WTC11 (cell line): ENCODE measurements at regions not wholly inside any gene's neighbourhood (a gene's known extent, or its start where the extent isn't known, plus 50 kb on each side); places are given as distances from the start of the nearest gene placed in this dataset.

Experiments
- ATAC-seq: fragments of 200-7000 bp; cut with Tn5 transposase; 2 replicates; pipeline ENCODE4 v1.10.0; 2021; ENCODE audit warnings: mild to moderate bottlenecking, moderate library complexity
- CTCF ChIA-PET: fragments of 300-600 bp; sonication (Branson Sonifier 250); formaldehyde crosslinking; loops from one replicate; lab custom pipeline; 2021; ENCODE audit warnings: antibody characterized with exemption; lab: Charles Lee
- POLR2A ChIA-PET: fragments of 350-600 bp; sonication (Branson Sonifier 250); formaldehyde crosslinking; loops from one replicate; lab custom pipeline; 2021; ENCODE audit warnings: antibody characterized with exemption; lab: Charles Lee
- DNase-seq: peaks from one replicate; pipeline ENCODE4 v3.0.0; 2021; ENCODE audit warnings: low spot score
- H3K27ac Mint-ChIP-seq: 2 replicates; pipeline ENCODE4 v1.8.0; 2021; ENCODE audit warnings: mixed read lengths
- H3K27me3 Mint-ChIP-seq: 2 replicates; pipeline ENCODE4 v1.8.0; 2021; ENCODE audit warnings: low read depth, mild to moderate bottlenecking, moderate library complexity, mixed read lengths
- H3K36me3 Mint-ChIP-seq: 2 replicates; pipeline ENCODE4 v1.8.0; 2021; ENCODE audit warnings: mixed read lengths
- H3K4me1 Mint-ChIP-seq: 2 replicates; pipeline ENCODE4 v1.8.0; 2022; ENCODE audit warnings: mixed read lengths
- H3K4me3 Mint-ChIP-seq: 2 replicates; pipeline ENCODE4 v1.8.0; 2021; ENCODE audit warnings: mild to moderate bottlenecking, moderate library complexity, mixed read lengths
- H3K9me3 Mint-ChIP-seq: 2 replicates; pipeline ENCODE4 v1.8.0; 2021; ENCODE audit warnings: mixed read lengths
- AFF4 ChIP-seq: sonication (generic); formaldehyde crosslinking; IDR thresholded peaks from 2 replicates; pipeline ENCODE4 v1.8.1; 2023; ENCODE audit warnings: mild to moderate bottlenecking, missing genetic modification reagents, borderline replicate concordance
- CBFB ChIP-seq: sonication (generic); formaldehyde crosslinking; IDR thresholded peaks from 2 replicates; pipeline ENCODE4 v1.8.1; 2022; ENCODE audit warnings: mild to moderate bottlenecking, low read depth, missing genetic modification reagents
- CREB1 ChIP-seq: sonication (generic); formaldehyde crosslinking; IDR thresholded peaks from 2 replicates; pipeline ENCODE4 v1.8.0; 2023; ENCODE audit warnings: mild to moderate bottlenecking, missing genetic modification reagents
- GABPB1 ChIP-seq: sonication (generic); formaldehyde crosslinking; IDR thresholded peaks from 2 replicates; pipeline ENCODE4 v1.8.1; 2023; ENCODE audit warnings: mild to moderate bottlenecking, missing genetic modification reagents
- KAT7 ChIP-seq: sonication (generic); formaldehyde crosslinking; IDR thresholded peaks from 2 replicates; pipeline ENCODE4 v1.8.1; 2023; ENCODE audit warnings: missing genetic modification reagents, mild to moderate bottlenecking, borderline replicate concordance
- MYBL2 ChIP-seq: sonication (generic); formaldehyde crosslinking; IDR thresholded peaks from 2 replicates; pipeline ENCODE4 v1.8.1; 2023; ENCODE audit warnings: mild to moderate bottlenecking, moderate library complexity, missing genetic modification reagents
- NR3C1 ChIP-seq: sonication (generic); formaldehyde crosslinking; conservative IDR thresholded peaks from 2 replicates; pipeline ENCODE4 v1.8.1; 2023; ENCODE audit warnings: low read depth, mild to moderate bottlenecking, missing genetic modification reagents
- PRRX2 ChIP-seq: fragments of 250-450 bp; sonication (Bioruptor Pico); IDR thresholded peaks from 2 replicates; pipeline ENCODE4 v1.8.0; 2021; ENCODE audit warnings: mild to moderate bottlenecking
- SP1 ChIP-seq: sonication (generic); formaldehyde crosslinking; conservative IDR thresholded peaks from 2 replicates; pipeline ENCODE4 v1.8.1; 2022; ENCODE audit warnings: missing genetic modification reagents
- ZBTB43 ChIP-seq: sonication (generic); formaldehyde crosslinking; IDR thresholded peaks from 2 replicates; pipeline ENCODE4 v1.8.1; 2023; ENCODE audit warnings: mild to moderate bottlenecking, missing genetic modification reagents
- ZMAT4 ChIP-seq: fragments of 250-450 bp; sonication (Bioruptor Pico); IDR thresholded peaks from 2 replicates; pipeline ENCODE4 v1.9.0; 2021; ENCODE audit warnings: mild to moderate bottlenecking
- ZNF121 ChIP-seq: sonication (generic); formaldehyde crosslinking; IDR thresholded peaks from 2 replicates; pipeline ENCODE4 v1.8.0; 2023; ENCODE audit warnings: missing genetic modification reagents
- ZNF317 ChIP-seq: sonication (generic); formaldehyde crosslinking; IDR thresholded peaks from 2 replicates; pipeline ENCODE4 v1.8.1; 2023; ENCODE audit warnings: low read depth, mild to moderate bottlenecking, moderate library complexity, missing genetic modification reagents, borderline replicate concordance
- ZNF423 ChIP-seq: fragments of 250-450 bp; sonication (Bioruptor Pico); IDR thresholded peaks from 2 replicates; pipeline ENCODE4 v2.1.2; 2022; ENCODE audit warnings: mild to moderate bottlenecking, moderate library complexity
- ZNF532 ChIP-seq: fragments of 250-450 bp; sonication (Bioruptor Pico); IDR thresholded peaks from 2 replicates; pipeline ENCODE4 v1.9.0; 2021; ENCODE audit warnings: mild to moderate bottlenecking, borderline replicate concordance

GRCh38 chr1:199574950-199575349 lies 452.6 kb upstream of the NR5A2 start:
- ChIA-PET CTCF (no interaction called here), POLR2A (interaction anchor here (0.7 kb wide), 1 partner anchor 53 kb away, joined by 3 read pairs; no protein-coding TSS in a partner anchor)
- Mint-ChIP-seq H3K27ac (no peak overlapping the region), H3K36me3 (peaks cover 5% of the 10 kb centered on the region; the same call in 1 of the 2 replicates), H3K27me3 (no peaks in the 10 kb centered on the region), H3K9me3 (peaks cover 15% of the 10 kb centered on the region), H3K4me3 (no peak overlapping the region), H3K4me1 (0 out of 2 replicates have a peak, but pooled peaks cover 2% of the 10 kb centered on the region)
- TF ChIP-seq ZMAT4 (CRISPR knock-in tag) (no peak), CBFB (CRISPR knock-in tag) (no peak)
- DNase-seq (no peak), ATAC-seq (peak; percentile 60)

- DNase-seq (no peak), ATAC-seq (no peak)
- peaks cover 17% of the 10 kb centered on the region for H3K9me3 Mint-ChIP-seq
- peaks cover 27% of the 10 kb centered on the region for H3K4me1 Mint-ChIP-seq
- ChIA-PET POLR2A (no interaction called here), CTCF (no interaction called here)
- no peaks in the 10 kb centered on the region for H3K27me3 Mint-ChIP-seq
- TF ChIP-seq ZNF423 (CRISPR knock-in tag) (no peak), ZNF121 (CRISPR knock-in tag) (no peak), SP1 (CRISPR knock-in tag) (no peak), ZBTB43 (CRISPR knock-in tag) (no peak), NR3C1 (CRISPR knock-in tag) (no peak), ZNF532 (CRISPR knock-in tag) (no peak), PRRX2 (CRISPR knock-in tag) (no peak), CREB1 (CRISPR knock-in tag) (no peak), ZNF317 (no peak), KAT7 (CRISPR knock-in tag) (no peak), AFF4 (CRISPR knock-in tag) (no peak), GABPB1 (CRISPR knock-in tag) (no peak), MYBL2 (no peak)
- H3K36me3 Mint-ChIP-seq: peaks cover 5% of the 10 kb centered on the region; the same call in 1 of the 2 replicates
- no peak overlapping the region for H3K4me3 Mint-ChIP-seq
- no peak overlapping the region for H3K27ac Mint-ChIP-seq
Observed at GRCh38 chr1:199580300-199580699, 447.2 kb upstream of the NR5A2 start.
